GM12874 (cell line): ENCODE measurements at regions not wholly inside any gene's neighbourhood (a gene's known extent, or its start where the extent isn't known, plus 50 kb on each side); places are given as distances from the start of the nearest gene placed in this dataset.

Experiments
- CTCF ChIP-seq: IDR thresholded peaks from 2 replicates; pipeline ENCODE4 v1.5.1; 2011; ENCODE audit warnings: low read depth, mild to moderate bottlenecking, control low read depth, low read length, moderate library complexity; ENCODE audit not compliant: insufficient read depth

DNA sequence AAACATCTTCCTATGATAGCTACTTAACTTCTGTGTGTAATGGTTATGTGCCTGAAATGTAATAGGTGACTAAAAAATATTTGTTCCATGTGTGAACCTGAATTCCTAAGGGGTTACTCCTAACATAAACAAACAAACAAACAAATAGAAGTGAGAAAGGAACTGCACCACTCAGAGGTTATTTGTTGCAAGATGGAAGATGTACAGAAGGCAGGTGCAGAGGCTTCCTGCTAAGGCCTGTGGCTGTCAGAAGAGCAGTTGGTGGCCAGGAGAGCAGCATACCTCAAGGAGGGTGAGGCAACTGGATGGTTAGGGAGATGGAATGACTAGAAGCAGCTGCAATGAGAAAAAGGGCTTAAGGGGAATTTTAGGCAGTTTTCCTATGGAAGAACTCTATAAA lies 940.6 kb downstream of the TTLL7 start:
- TF ChIP-seq CTCF: no peak

DNA sequence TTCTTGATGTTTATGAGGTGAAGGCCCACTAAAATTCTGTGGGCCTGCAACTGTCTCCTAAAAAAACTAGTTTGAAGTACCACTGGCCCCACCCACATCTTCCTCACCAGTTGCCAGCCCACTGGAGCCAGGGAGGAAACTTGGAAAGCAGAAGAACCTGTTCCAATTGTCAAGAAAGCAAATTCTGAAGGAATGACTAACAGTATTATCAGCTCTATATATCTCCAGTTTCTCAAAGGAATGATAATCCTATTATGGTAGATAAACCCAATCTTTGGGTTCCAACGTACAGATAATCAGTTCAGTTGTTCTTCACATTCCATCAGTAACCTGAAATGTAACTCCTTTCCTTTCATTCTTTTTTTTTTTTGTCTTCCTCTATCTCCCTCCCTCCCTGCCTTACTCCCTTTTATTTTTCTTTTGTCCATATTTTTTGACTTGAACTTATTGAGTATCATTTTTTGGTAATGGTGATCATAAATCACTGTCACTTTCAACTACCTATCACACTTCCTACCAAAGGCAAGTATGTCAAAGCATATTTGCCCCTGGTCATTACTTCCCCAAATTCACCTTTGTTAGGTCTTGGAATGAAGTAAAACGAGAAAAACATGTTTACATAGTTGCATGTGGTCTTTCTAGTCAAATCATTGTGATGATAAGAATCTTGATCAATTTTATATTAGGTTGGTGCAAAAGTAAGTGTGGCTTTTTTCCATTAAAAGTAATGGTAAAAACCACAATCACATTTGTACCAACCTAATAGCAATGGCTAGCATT lies 943.4 kb downstream of the TTLL7 start:
- TF ChIP-seq CTCF: no peak

GRCh38 chr1:83053446-83053845 lies 945.5 kb downstream of the TTLL7 start:
- no peak for TF ChIP-seq CTCF

DNA sequence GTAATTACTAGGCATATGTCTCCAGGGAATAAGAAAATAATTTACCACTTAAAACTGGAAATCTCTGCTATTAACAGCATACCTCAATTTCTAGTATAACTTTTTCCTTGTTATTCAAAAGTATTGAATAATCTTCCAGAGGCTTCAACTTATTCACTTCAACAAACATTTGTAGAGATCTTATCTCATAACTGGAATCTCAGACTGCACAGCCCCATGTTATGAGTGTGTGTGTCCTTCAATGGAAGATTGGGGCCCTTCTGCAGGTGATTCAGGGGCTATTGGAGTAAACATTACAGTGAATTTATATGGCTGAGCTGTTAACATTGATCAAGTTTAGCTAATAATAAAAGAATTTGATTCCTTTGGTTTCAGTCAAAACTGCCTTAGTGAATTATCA lies 946.1 kb downstream of the TTLL7 start:
- no peak for TF ChIP-seq CTCF

DNA sequence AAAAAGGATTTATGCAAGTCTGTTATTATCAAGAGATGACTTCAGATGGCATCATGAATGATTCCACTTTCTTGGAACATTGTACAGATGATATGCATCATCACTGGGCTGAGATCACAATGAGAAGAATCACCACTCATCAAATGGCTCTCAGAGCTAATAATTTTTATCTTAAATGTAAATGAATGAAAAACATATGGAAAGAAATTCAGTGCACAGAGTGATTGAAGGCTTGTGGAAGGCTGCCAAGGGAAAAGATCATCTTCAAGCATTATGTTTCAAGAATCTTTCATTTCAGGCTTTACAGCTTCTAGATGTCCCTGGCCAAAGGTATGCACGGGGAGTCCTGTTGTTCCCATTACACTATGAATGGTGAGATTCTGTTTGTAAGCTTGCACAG lies 955.7 kb downstream of the TTLL7 start:
- no peak for TF ChIP-seq CTCF

GRCh38 chr1:83034851-83035250 lies 964.1 kb downstream of the TTLL7 start:
- TF ChIP-seq CTCF: no peak

- no peak for TF ChIP-seq CTCF
Measured at GRCh38 chr1:83033682-83034081, 965.2 kb downstream of the TTLL7 start.
